GM13976 (cell line): ENCODE measurements at regions not wholly inside any gene's neighbourhood (a gene's known extent, or its start where the extent isn't known, plus 50 kb on each side); places are given as distances from the start of the nearest gene placed in this dataset.

Experiments
- DNase-seq: peaks from one replicate; pipeline ENCODE4 v3.0.0; 2012; ENCODE audit warnings: low spot score
- CTCF ChIP-seq: IDR thresholded peaks from 2 replicates; pipeline ENCODE4 v1.5.1; 2012; ENCODE audit warnings: borderline replicate concordance, mild to moderate bottlenecking; ENCODE audit not compliant: insufficient read depth; ENCODE audit errors: extremely low read depth, missing control alignments, control extremely low read depth
- in situ Hi-C: fragments of 300-500 bp; cut with MboI; formaldehyde crosslinking; loops from one replicate; pipeline ENCODE4 v1.12.0; 2022; ENCODE audit warnings: low sequenced_read_pairs, mixed read lengths, inconsistent platforms; ENCODE audit not compliant: unreplicated experiment

GRCh38 chr14:27025648-27026047, 427.8 kb upstream of the NOVA1 start:
- no peak for TF ChIP-seq CTCF
- in situ Hi-C loops, result no loop called here
- DNase-seq, result no peak

GRCh38 chr14:27026097-27026496, 428.3 kb upstream of the NOVA1 start:
- no peak for DNase-seq
- no peak for TF ChIP-seq CTCF
- in situ Hi-C loops, result no loop called here

- in situ Hi-C loops, result no loop called here
- TF ChIP-seq CTCF, result no peak
- DNase-seq, result no peak
These were observed 442.7 kb upstream of the NOVA1 start for GRCh38 chr14:27040552-27040951.

GRCh38 chr14:27049701-27050100, 451.9 kb upstream of the NOVA1 start:
- in situ Hi-C loops, result no loop called here
- TF ChIP-seq CTCF, result no peak
- DNase-seq, result no peak

GRCh38 chr14:27050208-27050607, 452.4 kb upstream of the NOVA1 start:
- DNase-seq, result no peak
- in situ Hi-C loops, result no loop called here
- TF ChIP-seq CTCF, result no peak

GRCh38 chr14:27056586-27056985, 458.8 kb upstream of the NOVA1 start:
- no peak for TF ChIP-seq CTCF
- DNase-seq, result no peak
- in situ Hi-C loops, result no loop called here

- DNase-seq, result no peak
- in situ Hi-C loops, result no loop called here
- TF ChIP-seq CTCF, result no peak
These were observed 463.5 kb upstream of the NOVA1 start for GRCh38 chr14:27061299-27061698.
